NCI-H1694 (cell line): ENCODE measurements at regions not wholly inside any gene's neighbourhood (a gene's known extent, or its start where the extent isn't known, plus 50 kb on each side); places are given as distances from the start of the nearest gene placed in this dataset.

Source experiments
- DNase-seq: peaks from one replicate; lab custom pipeline; 2025; lab: John Stamatoyannopoulos, UW

- DNase-seq, result peak; percentile 4
These were observed 580.8 kb downstream of the CCDC171 start for GRCh38 chr9:16133556-16134227.

- DNase-seq, result no peak
These were observed 581.5 kb downstream of the CCDC171 start for GRCh38 chr9:16134351-16134750.

- DNase-seq, result no peak
These were observed 583.1 kb downstream of the CCDC171 start for GRCh38 chr9:16135968-16136367.

- no peak for DNase-seq
These were observed 583.6 kb downstream of the CCDC171 start for GRCh38 chr9:16136451-16136850.

- DNase-seq, result no peak
These were observed 584.1 kb downstream of the CCDC171 start for GRCh38 chr9:16136961-16137360.

GRCh38 chr9:16138561-16139491, 586.0 kb downstream of the CCDC171 start:
- no peak for DNase-seq

- DNase-seq, result no peak
These were observed 586.9 kb downstream of the CCDC171 start for GRCh38 chr9:16139774-16140173.

GRCh38 chr9:16143310-16143709, 590.5 kb downstream of the CCDC171 start:
- no peak for DNase-seq

GRCh38 chr9:16143947-16144890, 591.4 kb downstream of the CCDC171 start:
- DNase-seq, result no peak

- DNase-seq, result no peak
These were observed 592.5 kb downstream of the CCDC171 start for GRCh38 chr9:16145196-16145950.

- DNase-seq, result no peak
These were observed 594.9 kb downstream of the CCDC171 start for GRCh38 chr9:16147726-16148125.

- DNase-seq, result no peak
These were observed 597.7 kb downstream of the CCDC171 start for GRCh38 chr9:16150501-16150900.

- no peak for DNase-seq
These were observed 598.3 kb downstream of the CCDC171 start for GRCh38 chr9:16150938-16151650.

- DNase-seq, result no peak
These were observed 599.6 kb downstream of the CCDC171 start for GRCh38 chr9:16152276-16153101.

- DNase-seq, result no peak
These were observed 600.4 kb downstream of the CCDC171 start for GRCh38 chr9:16153221-16153620.

GRCh38 chr9:16153741-16154140, 600.9 kb downstream of the CCDC171 start:
- DNase-seq, result no peak

- DNase-seq, result peak; percentile 17
These were observed 601.8 kb downstream of the CCDC171 start for GRCh38 chr9:16154521-16155078.

GRCh38 chr9:16155878-16156277, 603.0 kb downstream of the CCDC171 start:
- DNase-seq, result no peak

GRCh38 chr9:16157216-16157615, 604.4 kb downstream of the CCDC171 start:
- DNase-seq, result no peak
